Endodermal cell (in vitro differentiated cells): ENCODE measurements at regions not wholly inside any gene's neighbourhood (a gene's known extent, or its start where the extent isn't known, plus 50 kb on each side); places are given as distances from the start of the nearest gene placed in this dataset.

ENCODE experiments used
- DNase-seq: peaks from one replicate; pipeline ENCODE4 v3.0.0-alpha.2; 2017
- H3K27ac ChIP-seq: 2 replicates; pipeline ENCODE4 v1.5.1; 2013; ENCODE audit warnings: mild to moderate bottlenecking, low read depth, low read length, moderate library complexity
- H3K27me3 ChIP-seq: 2 replicates; pipeline ENCODE4 v1.6.1; 2013; ENCODE audit warnings: mild to moderate bottlenecking, low read length, moderate library complexity; ENCODE audit not compliant: insufficient read depth, control insufficient read depth, poor library complexity, severe bottlenecking
- H3K36me3 ChIP-seq: 2 replicates; pipeline ENCODE4 v1.7.0; 2013; ENCODE audit warnings: mild to moderate bottlenecking, low read length, moderate library complexity; ENCODE audit not compliant: control insufficient read depth, insufficient read depth
- H3K4me1 ChIP-seq: one replicate; pipeline ENCODE4 v1.7.0; 2013; ENCODE audit warnings: low read length; ENCODE audit not compliant: control insufficient read depth, insufficient read depth
- H3K4me3 ChIP-seq: 2 replicates; pipeline ENCODE4 v1.5.1; 2013; ENCODE audit warnings: mild to moderate bottlenecking, low read length, moderate library complexity
- H3K9ac ChIP-seq: 2 replicates; pipeline ENCODE4 v1.6.1; 2013; ENCODE audit warnings: mild to moderate bottlenecking, low read length, moderate library complexity; ENCODE audit not compliant: poor library complexity, severe bottlenecking; ENCODE audit errors: extremely low read depth
- H3K9me3 ChIP-seq: 2 replicates; pipeline ENCODE4 v1.6.1; 2013; ENCODE audit warnings: mild to moderate bottlenecking, low read length, moderate library complexity; ENCODE audit not compliant: control insufficient read depth
- H3K27ac Mint-ChIP-seq: 2 replicates; pipeline ENCODE4 v1.8.0; 2020; ENCODE audit warnings: mixed read lengths
- H3K27me3 Mint-ChIP-seq: 2 replicates; pipeline ENCODE4 v1.8.0; 2021; ENCODE audit warnings: mild to moderate bottlenecking, mixed read lengths; ENCODE audit not compliant: insufficient read depth
- H3K36me3 Mint-ChIP-seq: 2 replicates; pipeline ENCODE4 v1.8.0; 2020; ENCODE audit warnings: low read depth, mixed read lengths
- H3K4me1 Mint-ChIP-seq: 2 replicates; pipeline ENCODE4 v1.8.0; 2020; ENCODE audit warnings: mixed read lengths
- H3K4me3 Mint-ChIP-seq: 2 replicates; pipeline ENCODE4 v1.8.0; 2020; ENCODE audit warnings: mild to moderate bottlenecking, moderate library complexity, mixed read lengths
- H3K9me3 Mint-ChIP-seq: 2 replicates; pipeline ENCODE4 v1.8.0; 2020; ENCODE audit warnings: mild to moderate bottlenecking, mixed read lengths
- CTCF ChIP-seq: fragments of 200-600 bp; sonication (generic); conservative IDR thresholded peaks from 2 replicates; pipeline ENCODE4 v1.5.0; 2021; ENCODE audit warnings: antibody characterized with exemption, mild to moderate bottlenecking
- WGBS, 2 experiments: methylation state at CpG; one replicate each; pipeline versions ENCODE4 v1.1.5 to v1.1.7; 2013; ENCODE audit warnings: missing lambda C conversion rate in 2 of 2, mixed read lengths in 1 of 2; ENCODE audit not compliant: insufficient coverage in 1 of 2, insufficient read length in 1 of 2; 5-methylcytosine and 5-hydroxymethylcytosine counted together

GRCh38 chr6:19997104-19997503 lies 159.9 kb downstream of the ID4 start:
- WGBS, 2 experiments = 93 to 100% methylated on average over 1 of the region's 1 CpG
- H3K4me1 Mint-ChIP-seq = peaks cover 11% of the 10 kb centered on the region

GRCh38 chr6:19998541-19998940 lies 161.4 kb downstream of the ID4 start:
- no peaks in the 10 kb centered on the region for H3K36me3 Mint-ChIP-seq

More at GRCh38 chr6:19997104-19997503, 159.9 kb downstream of the ID4 start:
- Histone ChIP-seq H3K9me3 (peaks cover 4% of the 10 kb centered on the region), H3K27me3 (peaks cover 7% of the 10 kb centered on the region), H3K36me3 (no peaks in the 10 kb centered on the region), H3K4me3 (no peak overlapping the region), H3K9ac (no peak overlapping the region), H3K4me1 (no peaks in the 10 kb centered on the region), H3K27ac (no peak overlapping the region)
- TF ChIP-seq CTCF = no peak
- no peak overlapping the region for H3K4me3 Mint-ChIP-seq
- no peaks in the 10 kb centered on the region for H3K36me3 Mint-ChIP-seq
- H3K27ac Mint-ChIP-seq = no peak overlapping the region
- H3K9me3 Mint-ChIP-seq = peaks cover 6% of the 10 kb centered on the region
- H3K27me3 Mint-ChIP-seq = peaks cover 17% of the 10 kb centered on the region
- no peak for DNase-seq

GRCh38 chr6:19999319-20000191 lies 162.4 kb downstream of the ID4 start:
- Histone ChIP-seq H3K9ac (no peak overlapping the region), H3K9me3 (peaks cover 4% of the 10 kb centered on the region), H3K27me3 (peaks cover 13% of the 10 kb centered on the region), H3K27ac (no peak overlapping the region), H3K4me3 (no peak overlapping the region), H3K36me3 (no peaks in the 10 kb centered on the region), H3K4me1 (no peaks in the 10 kb centered on the region)
- no peak for TF ChIP-seq CTCF
- H3K9me3 Mint-ChIP-seq = peaks cover 6% of the 10 kb centered on the region
- WGBS, 2 experiments = 70 to 72% methylated on average over 3 to 7 of the region's 7 CpGs
- H3K4me3 Mint-ChIP-seq = no peak overlapping the region
- peaks cover 16% of the 10 kb centered on the region for H3K27me3 Mint-ChIP-seq
- H3K27ac Mint-ChIP-seq = no peak overlapping the region
- H3K4me1 Mint-ChIP-seq = peaks cover 11% of the 10 kb centered on the region
- peak; percentile 60 for DNase-seq
- H3K36me3 Mint-ChIP-seq = no peaks in the 10 kb centered on the region

More at GRCh38 chr6:19998541-19998940, 161.4 kb downstream of the ID4 start:
- no peak overlapping the region for H3K4me3 Mint-ChIP-seq
- no peaks in the 10 kb centered on the region for H3K4me1 ChIP-seq
- H3K9me3 Mint-ChIP-seq = peaks cover 6% of the 10 kb centered on the region
- H3K27ac ChIP-seq = no peak overlapping the region
- no peak overlapping the region for H3K4me3 ChIP-seq
- no peak overlapping the region for H3K27ac Mint-ChIP-seq
- peaks cover 13% of the 10 kb centered on the region for H3K27me3 ChIP-seq
- H3K9ac ChIP-seq = no peak overlapping the region
- H3K4me1 Mint-ChIP-seq = peaks cover 11% of the 10 kb centered on the region
- H3K27me3 Mint-ChIP-seq = peaks cover 17% of the 10 kb centered on the region
- no peaks in the 10 kb centered on the region for H3K36me3 ChIP-seq
- DNase-seq = no peak
- WGBS, 2 experiments = 89 to 100% methylated on average over 2 to 3 of the region's 3 CpGs
- TF ChIP-seq CTCF = no peak
- H3K9me3 ChIP-seq = peaks cover 4% of the 10 kb centered on the region
